ENCODE measurements at regions not wholly inside any gene's neighbourhood (a gene's known extent, or its start where the extent isn't known, plus 50 kb on each side); places are given as distances from the start of the nearest gene placed in this dataset.
"Not testable (repeated sequence)": the region's sequence is repeated elsewhere in the genome, so short reads cannot be mapped to it uniquely, and the experiment has no call there.

DNA sequence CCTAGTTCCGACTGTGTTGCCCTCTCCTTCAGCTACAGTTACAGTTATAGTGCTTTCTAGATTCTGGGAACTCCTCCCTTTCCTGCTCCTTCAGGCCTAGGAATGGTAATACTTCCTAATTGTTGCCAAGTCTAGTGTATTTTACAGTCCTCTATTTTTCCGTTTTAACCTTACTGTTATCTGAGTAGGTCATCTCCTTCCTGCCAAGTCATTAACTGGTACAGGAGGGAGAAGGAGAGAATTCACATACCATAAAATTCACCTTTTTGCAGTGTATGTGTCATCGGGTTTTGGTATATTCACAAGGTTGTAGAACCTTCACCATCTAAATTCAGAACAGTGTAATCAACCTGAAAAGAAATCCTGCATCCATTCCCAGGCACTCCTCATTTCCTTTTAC lies 335.4 kb upstream of the MEF2C start:
- DNase-seq (ENCODE audit: low read depth in 2 of 2): no peak

DNA sequence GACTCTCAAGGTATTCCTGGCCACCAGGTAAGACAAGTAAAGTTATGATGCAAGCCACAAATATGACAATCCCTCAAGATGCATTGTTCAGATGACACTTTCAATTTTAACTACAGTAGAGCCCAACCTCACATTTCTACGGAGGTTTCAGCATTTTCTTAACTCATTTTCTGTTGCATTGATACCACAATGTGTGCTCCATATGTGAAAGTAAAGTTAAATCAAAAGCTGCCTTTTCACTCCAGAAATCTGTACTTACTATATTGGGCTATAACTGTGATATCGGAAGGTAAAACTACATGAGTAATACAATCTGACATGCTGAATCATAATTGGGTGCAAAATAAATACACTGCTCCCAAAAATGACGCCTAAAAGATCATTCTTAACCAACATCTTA lies 333.6 kb upstream of the MEF2C start:
- no peak for DNase-seq (ENCODE audit: low read depth in 2 of 2)

DNA sequence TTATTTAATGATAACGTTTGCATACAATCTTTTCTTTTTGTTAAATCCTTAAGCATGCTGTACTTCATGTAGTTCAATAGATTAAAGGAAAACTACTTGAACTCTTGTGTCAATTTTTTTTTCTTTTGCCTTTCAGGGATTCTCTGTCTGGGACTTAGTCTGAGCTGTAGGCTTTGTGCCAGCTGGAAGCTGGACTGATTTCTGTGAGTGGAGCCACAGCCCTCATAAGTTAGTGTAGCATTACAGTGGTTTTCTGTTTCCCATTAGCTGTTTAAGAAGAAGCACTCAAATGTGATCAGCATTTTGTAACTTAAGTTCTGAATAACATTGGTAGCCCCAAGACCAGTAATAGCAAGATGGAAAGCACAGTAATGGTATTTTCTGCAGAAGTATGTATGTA lies 330.6 kb upstream of the MEF2C start:
- DNase-seq (ENCODE audit: low read depth in 2 of 2): no peak

DNA sequence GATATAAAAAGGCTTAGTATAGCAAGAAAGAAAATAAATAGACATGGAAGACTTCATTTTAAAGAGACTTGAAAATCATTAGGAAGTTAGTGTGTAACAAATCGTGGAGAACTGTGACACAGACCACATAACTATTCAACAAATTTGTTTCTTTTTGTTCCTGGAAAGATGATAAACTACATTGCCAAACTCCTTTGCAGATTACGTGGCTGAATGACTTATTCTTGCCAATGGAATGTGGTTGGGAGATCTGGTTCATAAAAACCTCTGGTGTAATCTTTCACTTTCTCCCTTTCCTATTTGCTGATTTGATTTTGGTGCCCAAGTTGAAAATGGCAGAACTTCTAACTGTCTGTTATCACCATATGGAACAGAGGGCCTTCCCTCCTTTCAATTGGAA lies 328.9 kb upstream of the MEF2C start:
- DNase-seq (ENCODE audit: low read depth in 2 of 2): no peak

DNA sequence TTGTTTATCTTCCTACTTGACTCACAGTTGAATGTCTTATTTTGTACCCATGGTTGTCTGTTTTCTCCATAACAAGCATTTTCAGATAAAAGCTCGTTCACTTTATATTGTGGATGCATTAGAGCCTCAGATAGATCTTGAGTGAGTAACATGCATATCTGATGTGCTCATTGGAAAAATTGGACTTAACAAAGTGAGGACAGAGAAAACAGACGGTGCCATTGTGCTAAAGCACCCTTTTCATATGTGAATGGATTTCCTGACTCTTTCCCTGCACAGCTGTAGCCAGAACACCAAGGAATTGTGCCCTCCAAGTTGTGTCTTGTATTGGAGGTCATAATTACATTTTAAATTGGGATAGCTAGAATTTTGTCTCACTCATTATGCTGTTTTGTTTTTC lies 325.8 kb upstream of the MEF2C start:
- no peak for DNase-seq (ENCODE audit: low read depth in 2 of 2)

DNA sequence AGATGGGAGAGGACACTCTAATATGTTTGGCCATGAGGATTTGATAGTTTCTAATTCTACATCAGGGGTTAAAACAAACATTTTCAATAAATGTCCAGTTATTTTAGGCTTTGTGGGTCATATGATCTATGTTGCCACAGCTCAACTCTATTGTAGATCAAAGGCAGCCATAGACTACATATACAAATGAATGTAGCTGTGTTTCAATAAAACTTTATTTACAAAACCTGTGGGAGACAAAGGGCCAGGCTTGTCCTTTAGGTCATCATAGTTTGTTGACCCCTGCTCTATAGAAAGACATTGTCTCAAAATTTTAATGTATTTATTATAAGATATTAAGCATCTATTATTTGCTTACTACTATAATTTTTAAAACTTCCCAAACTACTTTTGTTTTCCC lies 325.4 kb upstream of the MEF2C start:
- no peak for DNase-seq (ENCODE audit: low read depth in 2 of 2)

DNA sequence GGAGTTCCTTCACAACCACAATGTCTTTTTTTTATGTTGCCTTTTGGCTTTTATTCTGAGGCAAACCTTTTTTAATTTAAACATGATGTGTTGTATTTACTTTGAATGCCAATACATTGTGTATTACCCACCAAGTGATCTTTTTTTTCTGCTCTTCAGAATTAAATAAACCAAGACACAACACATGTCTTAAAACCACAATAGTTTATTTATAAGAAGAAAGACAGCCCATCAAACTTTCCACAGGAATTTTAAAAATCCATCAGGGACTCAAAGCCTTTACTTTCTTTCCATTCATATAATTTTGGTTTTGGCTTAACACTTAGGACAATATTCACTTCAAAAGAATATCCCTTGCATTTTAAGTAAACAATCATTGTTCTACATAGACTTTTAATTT lies 321.8 kb upstream of the MEF2C start:
- DNase-seq (ENCODE audit: low read depth in 2 of 2): no peak

DNA sequence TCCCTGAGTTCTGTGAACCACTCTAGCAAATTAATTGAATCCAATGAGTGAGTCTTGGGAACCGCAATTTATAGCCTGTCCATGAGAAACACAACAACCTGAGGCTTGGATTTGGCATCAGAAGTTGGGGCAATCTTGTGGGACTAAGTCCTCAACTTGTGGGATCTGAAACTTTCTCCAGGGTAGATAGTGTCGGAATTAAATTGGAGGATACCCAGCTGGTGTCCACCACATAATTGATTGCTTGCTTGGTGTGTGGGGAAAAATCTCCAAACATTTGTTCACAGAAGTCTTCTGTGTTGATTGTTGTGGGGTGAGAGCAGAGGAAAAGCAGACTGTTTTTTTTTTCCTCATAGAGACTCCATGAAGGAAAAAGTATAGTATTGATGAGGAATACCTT lies 320.6 kb upstream of the MEF2C start:
- no peak for DNase-seq (ENCODE audit: low read depth in 2 of 2)

DNA sequence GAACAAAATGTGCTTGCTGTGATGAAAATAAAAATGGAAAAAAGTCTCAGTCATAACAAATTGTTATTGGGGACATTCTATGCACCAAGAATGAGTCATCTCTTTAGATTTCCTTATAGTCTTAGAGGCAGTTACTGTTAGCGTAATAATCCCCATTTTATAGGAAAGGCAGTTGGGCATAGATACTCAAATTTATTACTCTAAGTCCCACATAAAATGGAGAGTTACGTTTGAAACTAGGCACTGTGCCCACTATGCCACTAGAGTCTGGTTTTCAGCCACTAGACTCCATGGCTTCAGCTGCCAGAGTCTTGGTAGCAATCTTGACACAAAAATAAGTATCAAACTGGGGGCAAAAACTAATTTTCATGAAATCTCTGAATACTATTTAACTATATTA lies 317.9 kb upstream of the MEF2C start:
- DNase-seq (ENCODE audit: low read depth in 2 of 2): no peak

DNA sequence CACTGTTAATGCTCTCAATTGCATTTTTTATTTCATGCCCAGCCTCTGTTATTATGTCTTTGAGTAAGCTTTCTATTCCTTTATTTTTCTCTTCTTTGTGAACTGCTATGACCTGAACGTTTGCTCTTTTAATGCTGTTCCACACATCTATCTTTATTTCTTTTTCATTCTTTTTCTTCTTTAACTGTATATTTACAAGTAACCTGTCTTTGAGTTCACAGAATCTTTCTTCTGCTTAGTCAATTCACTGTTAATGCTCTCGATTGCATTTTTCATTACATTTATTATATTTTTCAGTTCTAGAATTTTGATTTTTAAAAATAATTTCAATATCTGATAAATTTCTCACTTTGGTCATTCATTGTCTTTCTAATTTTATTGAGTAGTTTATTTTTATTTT lies 316.3 kb upstream of the MEF2C start:
- no peak for DNase-seq (ENCODE audit: low read depth in 2 of 2)

DNA sequence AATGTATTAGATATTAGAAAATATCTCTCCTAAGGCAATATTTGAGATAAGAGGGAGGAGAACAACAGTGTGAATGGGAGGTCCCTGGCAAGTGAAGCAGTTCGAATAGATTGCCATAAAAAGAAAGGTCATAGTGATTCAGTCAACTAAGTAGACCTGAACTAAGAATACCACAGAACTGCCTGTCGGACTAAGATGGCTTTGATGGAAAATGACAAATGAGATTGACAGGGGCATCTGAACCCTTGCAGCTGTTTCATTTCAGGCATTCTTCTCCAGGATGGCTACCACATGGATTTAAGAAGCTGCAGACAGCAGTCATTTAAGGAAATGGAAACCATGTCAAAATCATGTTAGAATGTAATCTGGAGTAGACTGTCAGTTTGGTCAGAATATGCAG lies 308.4 kb upstream of the MEF2C start:
- no peak for DNase-seq (ENCODE audit: low read depth in 2 of 2)

DNA sequence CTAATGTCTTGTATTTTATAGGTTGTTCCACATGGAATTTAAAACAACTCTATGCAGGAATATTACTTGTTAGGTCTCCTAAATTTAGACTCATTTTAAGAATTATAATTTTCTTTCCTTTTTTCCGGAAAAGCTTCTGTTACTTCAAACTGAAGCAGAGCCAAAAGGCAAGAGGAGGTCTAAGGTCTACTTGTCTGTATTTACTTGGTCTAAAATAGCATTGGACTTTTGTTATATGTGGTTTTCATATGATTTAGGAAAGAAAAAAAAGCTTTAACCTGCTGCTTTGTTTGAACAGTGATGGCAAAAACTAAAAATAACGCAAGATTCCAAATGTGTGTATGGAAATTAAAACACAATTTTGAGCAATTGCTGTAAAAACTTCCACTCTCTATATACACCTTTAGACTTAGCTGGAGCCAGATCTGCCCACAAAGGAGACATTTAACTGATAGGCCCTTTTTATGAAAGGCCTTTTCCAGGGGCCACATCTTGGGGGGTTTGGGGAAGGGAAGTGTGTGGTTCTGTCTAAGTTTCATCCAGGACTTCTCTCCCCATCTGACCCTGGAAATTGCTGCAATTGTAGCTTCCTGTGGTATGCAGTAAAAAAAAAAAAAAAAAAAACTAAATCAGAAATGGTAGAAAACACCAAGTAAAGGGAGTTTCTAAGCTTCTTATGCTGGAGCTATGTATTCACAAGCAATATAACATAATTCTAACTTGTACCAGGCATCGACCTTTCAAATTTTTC lies 307.7 kb upstream of the MEF2C start:
- no peak for DNase-seq (ENCODE audit: low read depth in 2 of 2)

DNA sequence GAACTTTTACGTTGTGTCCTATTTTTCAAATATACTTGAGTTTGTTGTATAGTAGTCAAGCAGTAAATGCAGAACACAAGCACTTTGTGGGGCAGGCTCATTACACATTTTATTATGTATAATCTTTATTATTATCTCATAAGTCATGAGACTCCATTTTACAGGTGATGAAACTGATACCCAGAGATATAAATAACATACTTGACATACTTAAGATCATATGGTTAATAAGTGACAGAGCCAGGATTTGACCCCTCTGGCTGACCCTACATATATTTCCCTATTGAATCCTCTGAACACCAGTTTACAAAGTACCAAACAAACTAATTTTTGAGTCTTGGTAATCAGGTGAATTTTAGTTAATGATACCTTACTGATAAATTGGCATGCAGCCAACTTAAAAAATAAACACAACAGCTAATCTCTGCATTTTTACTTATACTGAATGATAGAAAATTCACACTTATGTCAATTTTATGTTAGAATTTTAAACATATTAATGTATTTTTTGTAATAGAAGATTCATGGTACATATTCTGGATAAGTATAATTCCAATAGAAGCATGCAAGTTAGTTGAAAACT lies 305.0 kb upstream of the MEF2C start:
- DNase-seq (ENCODE audit: low read depth in 2 of 2): no peak

DNA sequence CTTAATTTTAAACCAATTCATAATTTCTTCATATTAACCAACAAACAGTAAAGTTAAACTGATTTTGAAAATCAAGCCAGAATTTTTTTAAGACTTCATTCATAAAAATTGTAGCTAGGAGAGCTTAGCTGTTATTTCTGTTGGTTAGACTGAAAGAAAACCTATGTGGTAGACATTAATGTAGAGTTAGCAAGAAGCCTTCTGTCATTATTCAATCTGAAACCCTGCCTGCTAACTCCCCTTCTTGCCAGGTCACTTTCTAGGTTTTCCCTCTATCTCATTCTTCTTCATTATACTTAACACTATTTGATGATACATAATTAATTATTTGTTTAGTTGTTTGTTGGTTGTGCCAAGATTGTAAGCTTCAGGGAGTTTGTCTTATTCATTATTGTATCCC lies 304.3 kb upstream of the MEF2C start:
- DNase-seq (ENCODE audit: low read depth in 2 of 2): no peak

DNA sequence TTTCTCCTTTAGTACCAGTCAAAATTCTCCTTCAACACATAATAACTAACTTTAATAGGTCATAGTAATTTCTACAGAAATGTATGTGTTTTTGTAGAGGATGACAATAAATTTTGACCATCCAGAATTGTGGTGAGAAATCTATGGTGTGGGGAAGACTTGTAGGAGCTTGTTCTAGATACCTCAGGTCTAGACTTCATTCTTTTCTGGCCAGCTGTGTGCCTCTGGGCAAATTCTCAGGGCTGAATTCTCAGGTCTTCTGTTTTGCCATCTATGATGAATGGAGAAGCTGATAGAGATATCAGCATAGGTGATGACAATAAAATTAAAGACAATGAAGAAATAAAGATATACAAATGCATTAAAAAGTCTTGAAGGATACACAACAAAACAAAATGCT lies 298.6 kb upstream of the MEF2C start:
- DNase-seq (ENCODE audit: low read depth in 2 of 2): no peak

DNA sequence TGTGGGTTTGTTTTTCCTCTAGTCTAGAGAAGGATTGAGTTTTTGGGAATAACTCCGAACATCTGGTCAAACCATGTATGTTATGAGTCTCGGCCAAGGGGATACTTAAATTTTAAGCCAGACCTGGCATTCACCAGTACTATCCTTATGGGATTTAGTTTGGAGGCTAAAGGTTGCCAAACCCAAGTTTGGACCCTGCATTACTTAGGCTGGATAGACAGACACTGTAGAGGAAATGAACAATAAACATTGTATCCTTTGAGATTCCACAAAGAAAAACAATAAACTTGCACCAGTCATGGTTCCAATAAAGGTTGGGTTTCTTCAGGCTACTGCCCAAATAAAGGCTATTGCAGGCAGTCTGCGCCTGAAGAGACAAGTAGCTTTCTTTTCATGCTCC lies 296.7 kb upstream of the MEF2C start:
- no peak for DNase-seq (ENCODE audit: low read depth in 2 of 2)

DNA sequence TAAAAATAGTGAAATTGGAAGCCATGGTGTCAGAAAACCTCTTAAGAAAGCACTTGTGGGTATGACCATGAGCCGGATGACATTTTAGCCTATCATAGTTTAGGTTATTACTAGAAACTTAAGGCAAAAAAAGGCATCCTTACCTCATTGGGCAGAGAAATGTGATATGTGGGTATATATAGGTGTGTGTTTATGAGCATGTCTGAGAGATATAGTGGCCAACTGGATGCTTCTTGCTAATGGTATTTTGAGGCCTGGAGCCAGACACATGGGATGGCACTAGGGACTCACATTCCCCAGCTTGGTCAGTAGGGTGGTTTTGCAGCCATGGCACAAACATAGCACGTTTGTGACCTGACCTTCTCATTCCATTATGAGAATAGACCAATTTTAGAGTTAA lies 295.6 kb upstream of the MEF2C start:
- no peak for DNase-seq (ENCODE audit: low read depth in 2 of 2)

DNA sequence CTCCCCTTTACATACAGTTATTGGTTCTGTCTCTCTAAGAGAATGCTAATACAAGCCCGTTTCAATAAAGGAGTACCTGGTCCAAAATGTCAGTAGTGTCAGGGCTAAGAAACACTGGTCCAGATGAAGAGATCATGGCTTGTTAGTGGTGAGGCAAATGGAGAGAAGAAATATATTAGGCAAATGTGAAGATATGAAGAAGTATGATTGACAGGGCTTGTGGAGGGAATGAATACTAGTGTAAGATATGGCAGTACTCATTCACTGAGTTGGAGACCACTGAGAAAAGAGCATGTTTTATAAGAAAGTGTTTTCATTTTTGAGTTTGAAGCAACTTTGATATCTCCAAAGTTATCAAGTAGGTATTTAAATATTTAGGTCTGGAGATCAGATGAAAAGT lies 290.5 kb upstream of the MEF2C start:
- DNase-seq (ENCODE audit: low read depth in 2 of 2): no peak

DNA sequence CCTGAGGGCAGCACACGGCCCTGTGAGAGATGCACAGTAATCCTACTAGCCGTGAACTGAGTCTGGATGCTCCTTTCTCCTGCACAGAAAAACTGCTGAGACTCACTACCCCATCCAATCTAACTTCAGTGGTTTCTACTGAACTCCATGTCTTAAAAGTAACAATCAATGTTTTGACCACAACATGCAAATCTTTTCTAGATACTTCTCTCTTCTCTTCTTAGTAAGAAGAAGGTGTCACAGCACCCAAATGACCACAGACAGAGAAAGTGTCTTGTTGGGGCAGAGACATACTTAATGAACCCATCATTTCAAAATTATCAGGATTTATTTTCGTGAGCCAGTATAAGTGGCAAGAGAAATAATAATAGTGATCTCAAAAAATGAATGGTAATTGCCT lies 285.8 kb upstream of the MEF2C start:
- no peak for DNase-seq (ENCODE audit: low read depth in 2 of 2)

DNA sequence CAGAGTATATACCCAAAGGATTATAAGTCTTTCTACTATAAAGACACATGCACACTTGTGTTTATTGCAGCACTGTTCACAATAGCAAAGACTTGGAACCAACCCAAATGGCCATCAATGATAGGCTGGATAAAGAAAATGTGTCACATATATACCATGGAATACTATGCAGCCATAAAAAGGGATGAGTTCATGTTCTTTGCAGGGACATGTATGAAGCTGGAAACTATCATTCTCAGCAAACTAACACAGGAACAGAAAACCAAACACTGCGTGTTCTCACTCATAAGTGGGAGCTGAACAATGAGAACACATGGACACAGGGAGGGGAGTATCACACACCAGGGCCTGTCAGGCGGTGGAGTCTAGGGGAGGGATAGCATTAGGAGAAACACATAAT lies 281.7 kb upstream of the MEF2C start:
- DNase-seq (ENCODE audit: low read depth in 2 of 2): not testable (repeated sequence)

DNA sequence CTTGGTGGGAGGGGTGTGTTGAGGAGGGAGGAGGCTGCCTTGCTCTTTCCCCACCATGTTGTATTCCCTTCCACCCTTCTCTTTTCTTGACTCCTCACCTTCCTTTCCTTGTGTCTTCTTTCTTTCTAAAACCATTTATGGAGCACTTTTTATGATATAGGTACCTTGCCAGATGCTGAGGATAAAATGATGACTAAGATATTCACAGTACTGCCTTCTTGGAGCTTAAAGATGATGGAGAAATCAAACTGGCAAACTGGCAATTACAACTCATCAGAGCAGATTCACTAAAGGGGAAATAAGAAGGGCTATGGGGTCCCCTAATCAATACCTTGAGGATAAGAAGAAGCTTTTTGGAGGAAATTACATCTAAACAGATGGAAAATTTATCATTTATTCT lies 273.2 kb upstream of the MEF2C start:
- no peak for DNase-seq (ENCODE audit: low read depth in 2 of 2)

DNA sequence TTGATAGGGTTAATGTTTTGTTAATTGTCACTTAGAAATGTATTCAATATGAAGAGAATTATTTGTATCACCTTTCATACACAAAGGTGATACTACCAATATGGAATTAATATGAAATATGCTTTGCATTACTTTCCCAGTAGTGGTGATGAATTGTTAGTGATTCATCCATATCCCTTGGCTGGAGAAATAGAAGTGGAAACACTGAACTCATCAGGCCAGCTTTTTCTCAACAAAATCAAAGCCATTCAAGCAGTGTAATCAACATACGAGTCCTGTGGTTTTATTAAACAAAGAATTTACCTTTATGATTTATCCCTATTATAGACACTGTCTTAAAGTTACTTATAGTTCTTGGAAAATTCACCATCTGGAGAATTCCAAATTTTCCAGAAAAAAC lies 264.0 kb upstream of the MEF2C start:
- DNase-seq (ENCODE audit: low read depth in 2 of 2): no peak

DNA sequence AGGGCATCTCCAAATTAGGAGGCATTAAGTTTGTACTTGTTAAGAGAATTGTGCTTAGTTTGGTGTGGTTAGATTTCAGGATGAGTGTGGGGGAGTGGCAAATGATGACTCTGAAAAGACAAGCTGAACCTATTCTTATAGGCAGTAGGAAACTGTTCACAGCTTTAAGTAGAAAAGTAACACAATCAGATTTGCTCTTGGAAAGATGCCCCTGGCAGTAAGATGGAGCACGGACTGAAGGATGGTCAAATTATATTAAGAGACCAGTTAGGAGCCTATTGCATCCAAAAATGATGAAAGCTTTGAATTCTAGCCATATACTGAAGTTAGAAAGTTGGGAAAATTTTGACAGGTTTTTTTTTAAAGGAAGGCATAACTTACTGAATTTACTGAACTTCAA lies 254.2 kb upstream of the MEF2C start:
- no peak for DNase-seq (ENCODE audit: low read depth in 2 of 2)

DNA sequence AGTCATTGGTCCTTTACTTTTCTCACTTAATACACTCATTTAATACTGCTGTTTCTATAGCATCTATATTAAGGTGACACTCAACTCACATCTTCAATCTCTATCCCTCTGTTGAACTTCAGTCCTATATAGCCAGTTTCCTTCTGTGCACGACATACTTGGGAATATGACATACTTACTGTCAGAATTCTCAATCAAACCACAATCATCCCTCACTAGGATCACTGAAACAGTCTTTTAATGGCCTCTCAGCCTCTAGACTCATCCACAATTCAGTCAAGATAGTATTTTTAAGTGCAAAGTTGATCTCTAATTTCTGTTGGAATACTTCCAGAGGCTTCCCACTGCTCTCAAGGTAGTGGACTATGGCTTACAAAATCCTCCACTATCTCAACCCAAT lies 251.0 kb upstream of the MEF2C start:
- DNase-seq (ENCODE audit: low read depth in 2 of 2): no peak
